ENCODE measurements at regions not wholly inside any gene's neighbourhood (a gene's known extent, or its start where the extent isn't known, plus 50 kb on each side); places are given as distances from the start of the nearest gene placed in this dataset.

DNA sequence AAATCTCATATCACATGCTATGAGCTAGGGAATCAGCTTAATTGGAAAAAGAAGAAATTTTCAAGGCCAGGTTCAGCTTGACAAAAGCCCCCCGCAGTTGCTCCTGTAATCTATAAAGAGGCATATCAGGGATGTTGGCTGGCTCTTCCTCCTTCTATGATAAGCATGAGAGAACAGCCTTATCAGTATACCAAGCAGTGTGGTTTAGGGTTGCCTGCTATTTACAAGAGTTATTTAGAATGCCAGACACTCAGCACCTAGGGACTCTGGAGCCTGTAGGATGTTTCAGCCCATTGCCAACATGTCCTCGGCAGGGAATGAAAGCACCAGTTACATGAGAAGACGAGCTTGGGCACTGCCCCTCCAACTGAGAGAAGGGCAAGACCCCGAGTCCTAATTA, 89.5 kb upstream of the TMPO start:
- Histone ChIP-seq H3K4me3 (ENCODE audit: low read length) (no peak overlapping the region), H3K27ac (ENCODE audit: low read depth, low read length) (no peak overlapping the region), H3K9ac (ENCODE audit: low read length) (no peak overlapping the region), H3K4me2 (ENCODE audit: low read length) (no peak overlapping the region), H3K79me1 (ENCODE audit: low read length) (no peaks in the 10 kb centered on the region), H3K36me3 (ENCODE audit: control insufficient read depth, insufficient read depth, low read length) (no peaks in the 10 kb centered on the region), H4K5ac (ENCODE audit: low read length) (no peak overlapping the region), H4K8ac (ENCODE audit: low read depth, low read length) (no peak overlapping the region), H3K23ac (ENCODE audit: low read length) (no peak overlapping the region), H3K18ac (ENCODE audit: low read length) (no peak overlapping the region), H2AK5ac (ENCODE audit: low read length) (no peak overlapping the region), H3K56ac (ENCODE audit: low read length) (no peak overlapping the region), H2BK120ac (ENCODE audit: low read depth, low read length) (no peak overlapping the region), H3K27me3 (ENCODE audit: insufficient read depth, low read length, poor library complexity) (no peaks in the 10 kb centered on the region), H3K79me2 (ENCODE audit: control insufficient read depth, insufficient read depth, low read length) (no peaks in the 10 kb centered on the region), H3K4ac (ENCODE audit: low read depth, low read length) (no peak overlapping the region), H2BK5ac (ENCODE audit: low read length) (no peak overlapping the region), H3K4me1 (ENCODE audit: control insufficient read depth, low read depth, low read length) (no peaks in the 10 kb centered on the region), H2BK15ac (replicated peaks; ENCODE audit: low read depth) (no peak overlapping the region)
- no CpG with 5 or more reads among the region's 4 CpGs for WGBS (ENCODE audit: extremely low coverage, insufficient coverage, low lambda C conversion rate)
- DNase-seq, result peak; percentile 77

DNA sequence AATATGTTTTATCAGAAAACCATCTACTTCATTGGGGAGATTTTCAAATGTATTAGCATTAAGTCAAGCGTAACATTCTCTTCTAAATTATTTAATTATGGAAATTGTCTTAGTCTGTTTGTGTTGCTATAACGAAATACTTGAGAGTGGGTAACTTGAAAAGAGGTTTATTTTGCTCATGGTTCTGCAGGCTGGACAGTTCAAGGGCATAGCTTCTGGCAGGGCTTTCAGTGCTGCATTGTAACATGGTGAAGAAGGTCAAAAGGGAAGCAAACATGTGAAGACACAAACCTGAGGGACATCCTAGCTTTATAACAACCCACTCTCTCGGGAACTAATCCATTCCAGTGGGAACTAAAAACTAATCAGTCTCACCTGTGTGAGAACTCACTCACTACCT, 84.3 kb upstream of the TMPO start:
- no peak overlapping the region for H3K4me2 ChIP-seq (ENCODE audit: low read length)
- H2AK5ac ChIP-seq (ENCODE audit: low read length), result no peak overlapping the region
- H2BK5ac ChIP-seq (ENCODE audit: low read length), result no peak overlapping the region
- no peak overlapping the region for H4K5ac ChIP-seq (ENCODE audit: low read length)
- no peaks in the 10 kb centered on the region for H3K36me3 ChIP-seq (ENCODE audit: control insufficient read depth, insufficient read depth, low read length)
- H3K56ac ChIP-seq (ENCODE audit: low read length), result no peak overlapping the region
- H3K23ac ChIP-seq (ENCODE audit: low read length), result no peak overlapping the region
- no peak overlapping the region for H3K4me3 ChIP-seq (ENCODE audit: low read length)
- no peak overlapping the region for H2BK15ac ChIP-seq (replicated peaks; ENCODE audit: low read depth)
- DNase-seq, result no peak
- no peak overlapping the region for H3K27ac ChIP-seq (ENCODE audit: low read depth, low read length)
- no peaks in the 10 kb centered on the region for H3K79me2 ChIP-seq (ENCODE audit: control insufficient read depth, insufficient read depth, low read length)
- H3K18ac ChIP-seq (ENCODE audit: low read length), result no peak overlapping the region
- no peaks in the 10 kb centered on the region for H3K27me3 ChIP-seq (ENCODE audit: insufficient read depth, low read length, poor library complexity)
- no peak overlapping the region for H2BK120ac ChIP-seq (ENCODE audit: low read depth, low read length)
- WGBS (ENCODE audit: extremely low coverage, insufficient coverage, low lambda C conversion rate), result no CpG with 5 or more reads among the region's 3 CpGs
- H3K4ac ChIP-seq (ENCODE audit: low read depth, low read length), result no peak overlapping the region
- H3K79me1 ChIP-seq (ENCODE audit: low read length), result no peaks in the 10 kb centered on the region
- H4K8ac ChIP-seq (ENCODE audit: low read depth, low read length), result no peak overlapping the region
- H3K9ac ChIP-seq (ENCODE audit: low read length), result no peak overlapping the region
- no peaks in the 10 kb centered on the region for H3K4me1 ChIP-seq (ENCODE audit: control insufficient read depth, low read depth, low read length)

DNA sequence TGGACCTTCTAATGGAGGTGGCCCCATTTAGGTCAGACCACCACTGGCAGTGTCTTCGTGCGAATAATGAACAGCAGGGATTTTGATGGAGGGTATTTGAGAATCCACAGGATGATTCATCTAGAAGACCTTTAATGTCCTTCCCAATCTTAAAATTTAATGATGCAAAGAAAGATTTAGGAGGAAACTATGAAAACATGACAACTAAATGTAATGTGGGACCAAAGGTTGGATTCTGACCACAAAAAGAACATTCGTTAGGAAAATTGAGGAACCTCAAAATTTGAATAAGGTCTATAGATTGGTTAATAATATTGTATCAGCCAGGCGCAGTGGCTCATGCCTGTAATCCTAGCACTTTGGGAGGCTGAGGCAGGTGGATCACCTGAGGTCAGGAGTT, 78.2 kb upstream of the TMPO start:
- Histone ChIP-seq H3K56ac (ENCODE audit: low read length) (no peak overlapping the region), H2BK120ac (ENCODE audit: low read depth, low read length) (no peak overlapping the region), H3K27ac (ENCODE audit: low read depth, low read length) (no peak overlapping the region), H3K79me2 (ENCODE audit: control insufficient read depth, insufficient read depth, low read length) (no peaks in the 10 kb centered on the region), H4K5ac (ENCODE audit: low read length) (no peak overlapping the region), H3K4me1 (ENCODE audit: control insufficient read depth, low read depth, low read length) (peaks cover 7% of the 10 kb centered on the region), H2BK15ac (replicated peaks; ENCODE audit: low read depth) (no peak overlapping the region), H3K4ac (ENCODE audit: low read depth, low read length) (no peak overlapping the region), H3K4me2 (ENCODE audit: low read length) (no peak overlapping the region), H3K23ac (ENCODE audit: low read length) (no peak overlapping the region), H4K8ac (ENCODE audit: low read depth, low read length) (no peak overlapping the region), H3K4me3 (ENCODE audit: low read length) (no peak overlapping the region), H3K27me3 (ENCODE audit: insufficient read depth, low read length, poor library complexity) (no peaks in the 10 kb centered on the region), H3K18ac (ENCODE audit: low read length) (no peak overlapping the region), H3K9ac (ENCODE audit: low read length) (no peak overlapping the region), H2AK5ac (ENCODE audit: low read length) (no peak overlapping the region), H3K79me1 (ENCODE audit: low read length) (no peaks in the 10 kb centered on the region), H3K36me3 (ENCODE audit: control insufficient read depth, insufficient read depth, low read length) (no peaks in the 10 kb centered on the region), H2BK5ac (ENCODE audit: low read length) (no peak overlapping the region)
- no peak for DNase-seq
- no CpG with 5 or more reads among the region's 4 CpGs for WGBS (ENCODE audit: extremely low coverage, insufficient coverage, low lambda C conversion rate)

DNA sequence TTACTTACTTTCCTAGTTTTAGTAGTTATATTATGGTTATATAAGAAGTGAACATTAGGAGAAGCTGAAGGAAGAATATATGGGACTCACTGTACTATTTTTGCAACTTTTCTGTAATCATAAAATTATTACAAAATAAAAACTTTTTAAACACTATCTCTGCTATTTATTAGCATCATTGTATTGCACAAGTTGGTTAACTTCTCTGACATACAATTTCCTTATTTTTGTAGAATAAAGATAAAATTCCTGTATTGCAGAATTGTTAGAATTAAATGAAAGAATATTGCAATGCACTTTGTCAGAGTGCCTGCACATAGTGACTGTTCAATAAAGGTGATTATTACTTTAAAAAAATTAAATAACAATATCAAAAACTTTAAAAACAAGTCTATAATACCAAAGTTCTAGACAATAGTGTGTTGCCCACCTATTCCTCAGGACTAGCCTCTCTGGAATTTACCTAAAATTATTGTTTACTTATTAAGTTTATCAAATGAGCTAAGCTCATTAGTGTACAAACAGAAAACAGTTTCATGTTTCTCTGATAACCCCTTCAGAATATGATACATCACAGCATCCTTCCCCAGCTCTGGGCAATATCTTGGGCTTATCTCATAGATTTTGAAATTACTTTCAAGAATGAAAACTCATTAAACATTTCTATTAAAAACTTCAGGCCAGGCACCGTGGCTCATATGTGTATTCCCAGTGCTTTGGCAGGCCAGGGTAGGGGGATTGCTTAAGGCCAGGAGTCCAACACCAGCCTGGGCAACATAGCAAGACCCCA, 77.4 kb upstream of the TMPO start:
- no peak overlapping the region for H3K56ac ChIP-seq (ENCODE audit: low read length)
- H3K4me2 ChIP-seq (ENCODE audit: low read length), result no peak overlapping the region
- no peak overlapping the region for H3K27ac ChIP-seq (ENCODE audit: low read depth, low read length)
- H3K27me3 ChIP-seq (ENCODE audit: insufficient read depth, low read length, poor library complexity), result no peaks in the 10 kb centered on the region
- DNase-seq, result no peak
- no peak overlapping the region for H3K18ac ChIP-seq (ENCODE audit: low read length)
- no peak overlapping the region for H2BK5ac ChIP-seq (ENCODE audit: low read length)
- H4K5ac ChIP-seq (ENCODE audit: low read length), result no peak overlapping the region
- H3K23ac ChIP-seq (ENCODE audit: low read length), result no peak overlapping the region
- H3K79me1 ChIP-seq (ENCODE audit: low read length), result no peaks in the 10 kb centered on the region
- H3K4me1 ChIP-seq (ENCODE audit: control insufficient read depth, low read depth, low read length), result peaks cover 7% of the 10 kb centered on the region
- no peak overlapping the region for H2BK15ac ChIP-seq (replicated peaks; ENCODE audit: low read depth)
- H2AK5ac ChIP-seq (ENCODE audit: low read length), result no peak overlapping the region
- no peaks in the 10 kb centered on the region for H3K36me3 ChIP-seq (ENCODE audit: control insufficient read depth, insufficient read depth, low read length)
- H2BK120ac ChIP-seq (ENCODE audit: low read depth, low read length), result no peak overlapping the region
- no peaks in the 10 kb centered on the region for H3K79me2 ChIP-seq (ENCODE audit: control insufficient read depth, insufficient read depth, low read length)
- no peak overlapping the region for H3K9ac ChIP-seq (ENCODE audit: low read length)
- H4K8ac ChIP-seq (ENCODE audit: low read depth, low read length), result no peak overlapping the region
- no peak overlapping the region for H3K4me3 ChIP-seq (ENCODE audit: low read length)
- no CpG with 5 or more reads among the region's 1 CpG for WGBS (ENCODE audit: extremely low coverage, insufficient coverage, low lambda C conversion rate)
- no peak overlapping the region for H3K4ac ChIP-seq (ENCODE audit: low read depth, low read length)

DNA sequence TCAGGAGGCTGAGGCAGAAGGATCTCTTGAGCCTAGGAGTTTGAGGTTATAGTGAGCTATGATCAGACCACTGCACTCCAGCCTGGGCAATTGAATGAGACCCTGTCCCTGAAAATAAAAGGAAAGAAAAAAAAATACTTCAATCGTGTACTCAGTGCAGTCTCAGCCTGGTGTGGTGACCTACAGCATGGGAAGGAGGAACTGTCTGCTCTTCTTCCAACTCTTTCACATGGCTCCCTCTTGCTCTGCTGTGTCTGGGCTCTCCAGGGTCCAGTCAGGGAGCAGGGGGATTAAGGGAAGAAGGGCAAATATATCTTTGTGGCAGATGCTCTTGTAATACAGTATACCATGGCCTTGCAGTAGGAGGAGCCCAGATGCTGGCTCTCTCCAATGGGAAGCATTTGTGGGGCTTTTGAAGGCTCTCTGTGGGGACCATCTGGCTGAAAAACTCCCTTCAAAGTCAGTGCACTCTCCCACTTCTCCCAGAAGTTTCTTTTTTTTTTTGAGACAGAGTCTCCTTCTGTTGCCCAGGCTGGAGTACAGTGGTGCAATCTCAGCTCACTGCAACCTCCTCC, 76.6 kb upstream of the TMPO start:
- Histone ChIP-seq H3K56ac (ENCODE audit: low read length) (no peak overlapping the region), H2AK5ac (ENCODE audit: low read length) (no peak overlapping the region), H3K18ac (ENCODE audit: low read length) (no peak overlapping the region), H3K9ac (ENCODE audit: low read length) (no peak overlapping the region), H3K4me3 (ENCODE audit: low read length) (no peak overlapping the region), H3K4me2 (ENCODE audit: low read length) (no peak overlapping the region), H3K79me2 (ENCODE audit: control insufficient read depth, insufficient read depth, low read length) (no peaks in the 10 kb centered on the region), H3K27me3 (ENCODE audit: insufficient read depth, low read length, poor library complexity) (no peaks in the 10 kb centered on the region), H3K36me3 (ENCODE audit: control insufficient read depth, insufficient read depth, low read length) (no peaks in the 10 kb centered on the region), H3K27ac (ENCODE audit: low read depth, low read length) (no peak overlapping the region), H3K4me1 (ENCODE audit: control insufficient read depth, low read depth, low read length) (peaks cover 7% of the 10 kb centered on the region), H3K4ac (ENCODE audit: low read depth, low read length) (no peak overlapping the region), H3K79me1 (ENCODE audit: low read length) (no peaks in the 10 kb centered on the region), H2BK120ac (ENCODE audit: low read depth, low read length) (no peak overlapping the region), H4K8ac (ENCODE audit: low read depth, low read length) (no peak overlapping the region), H2BK15ac (replicated peaks; ENCODE audit: low read depth) (no peak overlapping the region), H3K23ac (ENCODE audit: low read length) (no peak overlapping the region), H2BK5ac (ENCODE audit: low read length) (no peak overlapping the region), H4K5ac (ENCODE audit: low read length) (no peak overlapping the region)
- DNase-seq, result no peak
- WGBS (ENCODE audit: extremely low coverage, insufficient coverage, low lambda C conversion rate), result no CpG with 5 or more reads among the region's 1 CpG

All from mesendoderm (in vitro differentiated cells).